Neuronal stem cell (in vitro differentiated cells): ENCODE measurements at regions not wholly inside any gene's neighbourhood (a gene's known extent, or its start where the extent isn't known, plus 50 kb on each side); places are given as distances from the start of the nearest gene placed in this dataset.
A peak's percentile ranks its signal among the peaks of the same experiment; 100 is the strongest.

ENCODE experiments used
- DNase-seq: peaks from one replicate; pipeline ENCODE4 v3.0.0-alpha.2; 2013; ENCODE audit warnings: low spot score
- H2AFZ ChIP-seq: one replicate; pipeline ENCODE4 v1.6.1; 2013; ENCODE audit warnings: mild to moderate bottlenecking, low read length, inconsistent platforms
- H2AK5ac ChIP-seq: 2 replicates; pipeline ENCODE4 v1.6.1; 2013; ENCODE audit warnings: low read depth, mild to moderate bottlenecking, inconsistent platforms, low read length, moderate library complexity, mixed read lengths
- H2BK120ac ChIP-seq: 2 replicates; pipeline ENCODE4 v1.6.1; 2013; ENCODE audit warnings: low read depth, mild to moderate bottlenecking, inconsistent platforms, low read length, moderate library complexity, mixed read lengths
- H2BK12ac ChIP-seq: one replicate; pipeline ENCODE4 v1.6.1; 2013; ENCODE audit warnings: low read length, inconsistent platforms
- H2BK15ac ChIP-seq: 2 replicates; pipeline ENCODE4 v1.6.1; 2013; ENCODE audit warnings: mild to moderate bottlenecking, low read length, inconsistent platforms, mixed read lengths
- H2BK5ac ChIP-seq: one replicate; pipeline ENCODE4 v1.6.1; 2013; ENCODE audit warnings: inconsistent platforms, mild to moderate bottlenecking, low read length, moderate library complexity
- H3K14ac ChIP-seq: one replicate; pipeline ENCODE4 v1.6.1; 2013; ENCODE audit warnings: low read length, inconsistent platforms
- H3K18ac ChIP-seq: 2 replicates; pipeline ENCODE4 v1.6.1; 2013; ENCODE audit warnings: low read length, inconsistent platforms
- H3K23ac ChIP-seq: 2 replicates; pipeline ENCODE4 v1.6.1; 2013; ENCODE audit warnings: low read depth, mild to moderate bottlenecking, mixed read lengths, low read length, inconsistent platforms; ENCODE audit not compliant: poor library complexity
- H3K27ac ChIP-seq: replicated peaks from 3 replicates; pipeline ENCODE4 v1.5.1; 2013; ENCODE audit warnings: low read length, inconsistent platforms
- H3K27me3 ChIP-seq, 3 experiments: 2 replicates each; pipeline ENCODE4 v1.6.1; 2013; ENCODE audit warnings: low read length in 3 of 3, mild to moderate bottlenecking in 2 of 3, inconsistent platforms in 1 of 3, low read depth in 1 of 3, mixed read lengths in 1 of 3, moderate library complexity in 1 of 3; ENCODE audit not compliant: control insufficient read depth in 3 of 3, insufficient read depth in 3 of 3
- H3K36me3 ChIP-seq, 2 donors: replicated peaks in 1 of 2; 2 replicates each; pipeline ENCODE4 v1.6.1; 2013; ENCODE audit warnings: low read length in 2 of 2; ENCODE audit not compliant: control insufficient read depth in 2 of 2, insufficient read depth in 2 of 2
- H3K4ac ChIP-seq: 2 replicates; pipeline ENCODE4 v1.6.1; 2013; ENCODE audit warnings: inconsistent platforms, mild to moderate bottlenecking, low read length, moderate library complexity
- H3K4me1 ChIP-seq, 2 donors: 1 replicate in 1 of 2; 2 replicates in 1 of 2; pipeline ENCODE4 v1.6.1; 2013; ENCODE audit warnings: low read length in 2 of 2, low read depth in 1 of 2; ENCODE audit not compliant: control insufficient read depth in 2 of 2, insufficient read depth in 1 of 2
- H3K4me2 ChIP-seq: one replicate; pipeline ENCODE4 v1.6.1; 2013; ENCODE audit warnings: mild to moderate bottlenecking, low read length, inconsistent platforms; ENCODE audit not compliant: insufficient read depth, poor library complexity, severe bottlenecking
- H3K4me3 ChIP-seq, 2 donors: 2 replicates each; pipeline ENCODE4 v1.5.1; 2013; ENCODE audit warnings: low read length in 2 of 2, mild to moderate bottlenecking in 2 of 2, inconsistent platforms in 1 of 2, moderate library complexity in 1 of 2
- H3K79me1 ChIP-seq: one replicate; pipeline ENCODE4 v1.6.1; 2013; ENCODE audit warnings: low read depth, mild to moderate bottlenecking, inconsistent platforms, low read length, moderate library complexity
- H3K9ac ChIP-seq: one replicate; pipeline ENCODE4 v1.6.1; 2013; ENCODE audit warnings: mild to moderate bottlenecking, low read depth, low read length, inconsistent platforms; ENCODE audit not compliant: poor library complexity
- H3K9me3 ChIP-seq, 2 donors: replicated peaks in 1 of 2; 2 replicates each; pipeline versions ENCODE3 to v1.6.1; 2013; ENCODE audit warnings: low read length in 2 of 2, mild to moderate bottlenecking in 2 of 2, inconsistent platforms in 1 of 2, low read depth in 1 of 2, mixed read lengths in 1 of 2, moderate library complexity in 1 of 2; ENCODE audit not compliant: control insufficient read depth in 2 of 2, insufficient read depth in 1 of 2
- H4K8ac ChIP-seq: one replicate; pipeline ENCODE4 v1.6.1; 2013; ENCODE audit warnings: low read depth, mild to moderate bottlenecking, inconsistent platforms, low read length, moderate library complexity
- H4K91ac ChIP-seq: one replicate; pipeline ENCODE4 v1.6.1; 2013; ENCODE audit warnings: low read length, low read depth, mild to moderate bottlenecking, inconsistent platforms; ENCODE audit not compliant: poor library complexity
- WGBS, 2 donors: extraction: QIAGEN DNeasy Blood & Tissue Kit; methylation state at CpG; one replicate each; pipeline ENCODE4 v1.1.7; 2013; ENCODE audit warnings: missing lambda C conversion rate in 2 of 2, mixed read lengths in 1 of 2; ENCODE audit not compliant: insufficient read length in 2 of 2, insufficient replicate concordance in 1 of 2; ENCODE audit errors: extremely low coverage in 2 of 2; 5-methylcytosine and 5-hydroxymethylcytosine counted together

- no peaks in the 10 kb centered on the region for H3K79me1 ChIP-seq
- no peaks in the 10 kb centered on the region for H3K9me3 ChIP-seq
- H3K9ac ChIP-seq = no peak overlapping the region
- H2BK12ac ChIP-seq = no peak overlapping the region
- no peak overlapping the region for H2BK5ac ChIP-seq
- H2BK120ac ChIP-seq = no peak overlapping the region
- no CpG with 5 or more reads among the region's 1 CpG for WGBS, 2 donors
- no peak overlapping the region for H2BK15ac ChIP-seq
- no peaks in the 10 kb centered on the region for H3K27me3 ChIP-seq
- no peak overlapping the region for H2AFZ ChIP-seq
- H4K8ac ChIP-seq = no peak overlapping the region
- no peak overlapping the region for H3K4me3 ChIP-seq
- no peak overlapping the region for H3K18ac ChIP-seq
- no peak overlapping the region for H3K4me2 ChIP-seq
- no peak overlapping the region for H3K14ac ChIP-seq
- no peaks in the 10 kb centered on the region for H3K36me3 ChIP-seq
- H4K91ac ChIP-seq = no peak overlapping the region
- no peaks in the 10 kb centered on the region for H3K4me1 ChIP-seq
- DNase-seq = no peak
- no peak overlapping the region for H3K27ac ChIP-seq
- no peak overlapping the region for H2AK5ac ChIP-seq
- H3K4ac ChIP-seq = no peak overlapping the region
- no peak overlapping the region for H3K23ac ChIP-seq
Observed at GRCh38 chr13:87736849-87737385, 65.7 kb downstream of the SLITRK5 start.

GRCh38 chr13:87754097-87754496 is 82.9 kb downstream of the SLITRK5 start:
- no peak overlapping the region for H2BK15ac ChIP-seq
- no peak overlapping the region for H2AFZ ChIP-seq
- H3K23ac ChIP-seq = no peak overlapping the region
- H3K4me2 ChIP-seq = no peak overlapping the region
- H2BK12ac ChIP-seq = no peak overlapping the region
- no CpG with 5 or more reads among the region's 1 CpG for WGBS, 2 donors
- no peak overlapping the region for H2BK120ac ChIP-seq
- no peak overlapping the region for H3K18ac ChIP-seq
- H3K9me3 ChIP-seq = no peaks in the 10 kb centered on the region
- no peaks in the 10 kb centered on the region for H3K4me1 ChIP-seq
- no peaks in the 10 kb centered on the region for H3K36me3 ChIP-seq
- no peak overlapping the region for H2BK5ac ChIP-seq
- H3K4ac ChIP-seq = no peak overlapping the region
- H3K4me3 ChIP-seq = no peak overlapping the region
- no peaks in the 10 kb centered on the region for H3K27me3 ChIP-seq
- no peaks in the 10 kb centered on the region for H3K79me1 ChIP-seq
- no peak overlapping the region for H4K91ac ChIP-seq
- H3K14ac ChIP-seq = no peak overlapping the region
- H3K9ac ChIP-seq = no peak overlapping the region
- no peak overlapping the region for H3K27ac ChIP-seq
- no peak for DNase-seq
- H2AK5ac ChIP-seq = no peak overlapping the region
- no peak overlapping the region for H4K8ac ChIP-seq

GRCh38 chr13:87769445-87769844 is 98.3 kb downstream of the SLITRK5 start:
- Histone ChIP-seq H3K9ac (no peak overlapping the region), H3K4me3 (no peak overlapping the region), H3K36me3 (no peaks in the 10 kb centered on the region), H3K79me1 (no peaks in the 10 kb centered on the region), H3K4ac (no peak overlapping the region), H3K18ac (no peak overlapping the region), H3K23ac (no peak overlapping the region), H4K91ac (no peak overlapping the region), H2BK5ac (no peak overlapping the region), H2BK15ac (no peak overlapping the region), H3K4me2 (no peak overlapping the region), H4K8ac (peak overlapping the region; percentile 99), H3K9me3 (peaks cover 0 to 1% of the 10 kb centered on the region in 2 donors), H2AFZ (no peak overlapping the region), H3K27ac (no peak overlapping the region), H2BK120ac (no peak overlapping the region), H2BK12ac (no peak overlapping the region), H3K27me3 (no peaks in the 10 kb centered on the region), H3K4me1 (no peaks in the 10 kb centered on the region), H2AK5ac (no peak overlapping the region), H3K14ac (peak overlapping the region; percentile 21)
- DNase-seq = no peak
- no CpG with 5 or more reads among the region's 4 CpGs for WGBS, 2 donors

- Histone ChIP-seq H3K36me3 (no peaks in the 10 kb centered on the region), H3K23ac (no peak overlapping the region), H4K91ac (no peak overlapping the region), H2AFZ (peak overlapping the region; percentile 80), H3K9ac (no peak overlapping the region), H2BK12ac (no peak overlapping the region), H2AK5ac (no peak overlapping the region), H3K4me3 (no peak overlapping the region), H2BK120ac (no peak overlapping the region), H3K27me3 (no peaks in the 10 kb centered on the region), H3K4me2 (no peak overlapping the region), H3K4ac (no peak overlapping the region), H2BK5ac (no peak overlapping the region), H2BK15ac (no peak overlapping the region), H3K14ac (no peak overlapping the region), H3K79me1 (no peaks in the 10 kb centered on the region), H3K9me3 (no peaks in the 10 kb centered on the region), H3K18ac (no peak overlapping the region), H3K4me1 (peaks cover 0 to 3% of the 10 kb centered on the region in 2 donors), H4K8ac (no peak overlapping the region), H3K27ac (no peak overlapping the region)
- WGBS, 2 donors = no CpG with 5 or more reads among the region's 3 CpGs
- no peak for DNase-seq
Observed at GRCh38 chr13:87777387-87777786, 106.2 kb downstream of the SLITRK5 start.
